Peyer's patch (tissue), 4 donors: ENCODE measurements at regions not wholly inside any gene's neighbourhood (a gene's known extent, or its start where the extent isn't known, plus 50 kb on each side); places are given as distances from the start of the nearest gene placed in this dataset.
"Not testable (repeated sequence)": the region's sequence is repeated elsewhere in the genome, so short reads cannot be mapped to it uniquely, and the experiment has no call there.

Experiments
- CTCF ChIP-seq, 6 experiments: fragments of 450-650 bp in 4 of 6; fragments of 200-600 bp in 2 of 6; sonication (generic) in 1 of 6; IDR thresholded peaks; one replicate each; pipeline ENCODE4 v1.5.1; 2017 to 2019; ENCODE audit warnings: antibody characterized with exemption in 6 of 6, mild to moderate bottlenecking in 3 of 6, moderate library complexity in 1 of 6
- POLR2A ChIP-seq, 2 donors: fragments of 450-650 bp; IDR thresholded peaks; one replicate each; pipeline ENCODE4 v1.5.1; 2017; ENCODE audit warnings: antibody characterized with exemption in 2 of 2, mild to moderate bottlenecking in 2 of 2, moderate library complexity in 2 of 2

DNA sequence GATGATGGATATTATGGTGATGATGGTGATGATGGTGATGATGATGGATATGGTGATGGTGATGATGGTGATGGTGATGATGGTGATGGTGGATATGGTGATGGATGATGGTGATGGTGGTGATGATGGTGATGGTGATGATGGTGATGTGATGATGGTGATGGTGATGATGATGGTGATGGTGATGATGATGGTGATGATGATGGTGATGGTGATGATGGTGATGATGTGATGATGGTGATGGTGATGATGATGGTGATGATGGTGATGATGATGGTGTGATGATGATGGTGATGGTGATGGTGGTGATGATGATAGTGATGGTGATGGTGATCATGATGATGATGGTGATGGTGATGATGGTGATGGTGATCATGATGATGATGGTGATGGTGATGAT lies 119.5 kb downstream of the ZNF664 start:
- TF ChIP-seq CTCF, POLR2A (IDR thresholded peaks at IDR 0.05): not testable (repeated sequence)
